Loucy (cell line): ENCODE measurements at regions not wholly inside any gene's neighbourhood (a gene's known extent, or its start where the extent isn't known, plus 50 kb on each side); places are given as distances from the start of the nearest gene placed in this dataset.
"Not testable (repeated sequence)": the region's sequence is repeated elsewhere in the genome, so short reads cannot be mapped to it uniquely, and the experiment has no call there.

ENCODE experiments used
- H2AFZ ChIP-seq: fragments of 200-600 bp; sonication (generic); 2 replicates; pipeline ENCODE4 v1.6.0; 2016; ENCODE audit warnings: antibody characterized with exemption, mild to moderate bottlenecking, low read length, moderate library complexity
- H3F3A ChIP-seq: fragments of 200-600 bp; 2 replicates; pipeline ENCODE4 v1.6.0; 2016; ENCODE audit warnings: antibody characterized with exemption, low read depth, mild to moderate bottlenecking
- H3K27me3 ChIP-seq: fragments of 200-600 bp; sonication (generic); 2 replicates; pipeline ENCODE4 v1.6.1; 2014; ENCODE audit warnings: low read length, mild to moderate bottlenecking; ENCODE audit not compliant: insufficient read depth, poor library complexity, severe bottlenecking
- H3K36me3 ChIP-seq: fragments of 200-600 bp; sonication (generic); 2 replicates; pipeline ENCODE4 v1.6.1; 2016; ENCODE audit warnings: low read length; ENCODE audit not compliant: insufficient read depth
- H3K4me1 ChIP-seq: fragments of 200-600 bp; sonication (generic); 2 replicates; pipeline ENCODE4 v1.5.1; 2014; ENCODE audit warnings: low read length, mild to moderate bottlenecking; ENCODE audit not compliant: insufficient read depth, poor library complexity, severe bottlenecking
- H3K4me2 ChIP-seq: fragments of 200-600 bp; sonication (generic); 2 replicates; pipeline ENCODE4 v1.6.0; 2014; ENCODE audit warnings: antibody characterized with exemption, low read length, low read depth, mild to moderate bottlenecking; ENCODE audit not compliant: poor library complexity, severe bottlenecking
- H3K4me3 ChIP-seq: fragments of 200-600 bp; sonication (generic); 2 replicates; pipeline ENCODE4 v1.5.1; 2014; ENCODE audit warnings: low read length, mild to moderate bottlenecking, mixed read lengths; ENCODE audit not compliant: poor library complexity, severe bottlenecking
- H3K79me2 ChIP-seq: fragments of 200-600 bp; sonication (generic); 2 replicates; pipeline ENCODE4 v1.6.1; 2014; ENCODE audit warnings: low read length; ENCODE audit not compliant: insufficient read depth
- H3K9ac ChIP-seq: fragments of 200-600 bp; sonication (generic); 2 replicates; pipeline ENCODE4 v1.6.0; 2014; ENCODE audit warnings: mild to moderate bottlenecking, low read depth, low read length, moderate library complexity; ENCODE audit not compliant: poor library complexity, severe bottlenecking
- H3K9me2 ChIP-seq: fragments of 200-600 bp; sonication (generic); replicated peaks from 2 replicates; pipeline ENCODE4 v1.6.1; 2016; ENCODE audit warnings: low read depth, low read length, mixed read lengths
- H3K9me3 ChIP-seq: fragments of 200-600 bp; sonication (generic); 2 replicates; pipeline ENCODE4 v1.6.1; 2014; ENCODE audit warnings: mild to moderate bottlenecking, antibody characterized with exemption, low read length, low read depth; ENCODE audit not compliant: insufficient read depth
- H4K20me1 ChIP-seq: fragments of 200-600 bp; sonication (generic); 2 replicates; pipeline ENCODE4 v1.6.0; 2014; ENCODE audit warnings: antibody characterized with exemption, low read length, mild to moderate bottlenecking; ENCODE audit not compliant: insufficient read depth, poor library complexity, severe bottlenecking
- EZH2phosphoT487 ChIP-seq: fragments of 200-600 bp; IDR thresholded peaks from 2 replicates; pipeline ENCODE4 v1.6.1; 2018; ENCODE audit warnings: antibody characterized with exemption, mild to moderate bottlenecking, moderate library complexity, borderline replicate concordance
- TF ChIP-seq, protein P1 (sequence below): fragments of 200-600 bp; sonication (generic); conservative IDR thresholded peaks from 2 replicates; pipeline ENCODE4 v1.5.1; 2014; ENCODE audit warnings: mild to moderate bottlenecking, antibody characterized with exemption, low read length

DNA sequence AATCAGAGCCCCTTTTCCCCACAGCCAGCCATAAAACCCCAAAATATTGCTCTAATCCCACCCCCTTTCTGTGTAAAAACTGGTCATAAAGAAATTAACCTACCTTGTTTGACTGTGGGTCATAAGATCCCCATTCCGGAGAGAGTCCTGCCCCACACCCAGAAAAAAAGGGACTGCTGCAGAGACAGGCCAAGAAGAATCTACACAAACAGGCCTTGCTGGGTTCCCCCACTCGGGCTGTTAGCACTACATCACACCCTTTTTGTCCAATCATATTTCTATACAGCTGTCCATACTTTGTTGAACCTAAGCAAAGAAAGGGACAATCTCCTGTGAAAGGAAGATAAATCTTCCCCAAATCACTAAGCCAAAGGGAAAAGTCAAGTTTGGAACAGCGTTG lies 84.4 kb upstream of the MFGE8 start:
- Histone ChIP-seq H3K79me2 (no peaks in the 10 kb centered on the region), H3K9ac (no peak overlapping the region), H4K20me1 (no peaks in the 10 kb centered on the region), H3K4me2 (no peak overlapping the region), H3K9me2 (no peaks in the 10 kb centered on the region), H3F3A (no peaks in the 10 kb centered on the region), H3K9me3 (no peaks in the 10 kb centered on the region), H3K4me3 (no peak overlapping the region), H2AFZ (no peak overlapping the region), H3K27me3 (no peaks in the 10 kb centered on the region), H3K4me1 (no peaks in the 10 kb centered on the region), H3K36me3 (no peaks in the 10 kb centered on the region)
- no peak for TF ChIP-seq EZH2phosphoT487
- TF ChIP-seq, protein P1, sequence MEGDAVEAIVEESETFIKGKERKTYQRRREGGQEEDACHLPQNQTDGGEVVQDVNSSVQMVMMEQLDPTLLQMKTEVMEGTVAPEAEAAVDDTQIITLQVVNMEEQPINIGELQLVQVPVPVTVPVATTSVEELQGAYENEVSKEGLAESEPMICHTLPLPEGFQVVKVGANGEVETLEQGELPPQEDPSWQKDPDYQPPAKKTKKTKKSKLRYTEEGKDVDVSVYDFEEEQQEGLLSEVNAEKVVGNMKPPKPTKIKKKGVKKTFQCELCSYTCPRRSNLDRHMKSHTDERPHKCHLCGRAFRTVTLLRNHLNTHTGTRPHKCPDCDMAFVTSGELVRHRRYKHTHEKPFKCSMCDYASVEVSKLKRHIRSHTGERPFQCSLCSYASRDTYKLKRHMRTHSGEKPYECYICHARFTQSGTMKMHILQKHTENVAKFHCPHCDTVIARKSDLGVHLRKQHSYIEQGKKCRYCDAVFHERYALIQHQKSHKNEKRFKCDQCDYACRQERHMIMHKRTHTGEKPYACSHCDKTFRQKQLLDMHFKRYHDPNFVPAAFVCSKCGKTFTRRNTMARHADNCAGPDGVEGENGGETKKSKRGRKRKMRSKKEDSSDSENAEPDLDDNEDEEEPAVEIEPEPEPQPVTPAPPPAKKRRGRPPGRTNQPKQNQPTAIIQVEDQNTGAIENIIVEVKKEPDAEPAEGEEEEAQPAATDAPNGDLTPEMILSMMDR, result no peak

DNA sequence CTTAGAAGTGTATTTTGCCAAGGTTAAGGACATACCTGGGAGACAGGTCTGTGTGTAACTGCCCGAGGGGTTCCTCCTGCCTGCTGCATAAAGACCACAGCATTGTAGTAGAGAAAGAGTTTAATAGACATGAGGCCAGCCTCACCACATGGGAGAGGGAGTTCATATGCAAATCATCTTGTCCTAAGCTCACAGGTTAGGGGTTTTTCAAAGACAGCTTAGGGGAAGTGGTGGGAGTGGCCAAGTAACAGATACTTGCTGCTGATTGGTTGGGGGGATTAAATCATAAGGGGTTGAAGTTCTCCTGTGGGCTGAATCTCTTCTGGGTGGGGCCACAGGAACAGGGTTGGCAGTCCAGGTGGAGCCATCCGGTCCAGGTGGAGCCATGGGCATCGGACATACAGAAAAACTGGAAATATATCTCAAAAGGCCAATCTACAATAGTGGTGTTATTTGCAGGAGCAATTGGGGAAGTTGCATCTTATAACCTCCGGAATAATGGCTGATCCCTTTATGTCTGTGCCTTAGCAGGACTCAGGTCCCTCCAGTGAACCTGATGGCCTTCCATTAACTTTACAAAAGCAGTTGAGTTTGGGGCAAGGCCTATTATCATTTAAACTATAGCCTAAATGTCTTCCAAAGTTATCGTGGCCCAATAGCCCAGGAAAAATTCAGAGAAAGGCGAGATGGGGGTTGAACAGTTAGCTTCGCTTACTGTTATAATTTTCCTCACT lies 86.0 kb upstream of the MFGE8 start:
- no peak overlapping the region for H3K4me3 ChIP-seq
- H3F3A ChIP-seq, result no peaks in the 10 kb centered on the region
- TF ChIP-seq, protein P1, result no peak
- TF ChIP-seq EZH2phosphoT487, result no peak
- no peaks in the 10 kb centered on the region for H3K4me1 ChIP-seq
- H2AFZ ChIP-seq, result no peak overlapping the region
- H3K36me3 ChIP-seq, result no peaks in the 10 kb centered on the region
- H4K20me1 ChIP-seq, result no peaks in the 10 kb centered on the region
- H3K9me2 ChIP-seq, result no peaks in the 10 kb centered on the region
- H3K4me2 ChIP-seq, result no peak overlapping the region
- no peak overlapping the region for H3K9ac ChIP-seq
- no peaks in the 10 kb centered on the region for H3K27me3 ChIP-seq
- H3K79me2 ChIP-seq, result no peaks in the 10 kb centered on the region
- no peaks in the 10 kb centered on the region for H3K9me3 ChIP-seq

- not testable (repeated sequence) for H3K9ac ChIP-seq, H3K4me1 ChIP-seq, H4K20me1 ChIP-seq, H3K4me3 ChIP-seq, H3K27me3 ChIP-seq, H3K9me3 ChIP-seq, H3K36me3 ChIP-seq, H3K4me2 ChIP-seq, H2AFZ ChIP-seq, H3K79me2 ChIP-seq, H3F3A ChIP-seq, H3K9me2 ChIP-seq
Measured at GRCh38 chr15:89001708-89002275, 86.5 kb upstream of the ABHD2 start.

- Histone ChIP-seq H3K4me3 (no peak overlapping the region), H3K4me1 (no peaks in the 10 kb centered on the region), H3K9me3 (no peaks in the 10 kb centered on the region), H3K9me2 (no peaks in the 10 kb centered on the region), H3K79me2 (no peaks in the 10 kb centered on the region), H3K4me2 (no peak overlapping the region), H2AFZ (no peak overlapping the region), H3K9ac (no peak overlapping the region), H3K27me3 (no peaks in the 10 kb centered on the region), H3F3A (no peaks in the 10 kb centered on the region), H4K20me1 (no peaks in the 10 kb centered on the region), H3K36me3 (no peaks in the 10 kb centered on the region)
- TF ChIP-seq EZH2phosphoT487, result no peak
- TF ChIP-seq, protein P1, result no peak
Measured at GRCh38 chr15:89002281-89002761, 85.9 kb upstream of the ABHD2 start.
